GM18867 (cell line): ENCODE measurements at regions not wholly inside any gene's neighbourhood (a gene's known extent, or its start where the extent isn't known, plus 50 kb on each side); places are given as distances from the start of the nearest gene placed in this dataset.
"Not testable (repeated sequence)": the region's sequence is repeated elsewhere in the genome, so short reads cannot be mapped to it uniquely, and the experiment has no call there.

Source experiments
- ATAC-seq: cut with Tn5 transposase; IDR thresholded peaks from one replicate; pipeline ENCODE4 v1.9.1; 2021; ENCODE audit warnings: mild to moderate bottlenecking, moderate library complexity; ENCODE audit not compliant: unreplicated experiment

DNA sequence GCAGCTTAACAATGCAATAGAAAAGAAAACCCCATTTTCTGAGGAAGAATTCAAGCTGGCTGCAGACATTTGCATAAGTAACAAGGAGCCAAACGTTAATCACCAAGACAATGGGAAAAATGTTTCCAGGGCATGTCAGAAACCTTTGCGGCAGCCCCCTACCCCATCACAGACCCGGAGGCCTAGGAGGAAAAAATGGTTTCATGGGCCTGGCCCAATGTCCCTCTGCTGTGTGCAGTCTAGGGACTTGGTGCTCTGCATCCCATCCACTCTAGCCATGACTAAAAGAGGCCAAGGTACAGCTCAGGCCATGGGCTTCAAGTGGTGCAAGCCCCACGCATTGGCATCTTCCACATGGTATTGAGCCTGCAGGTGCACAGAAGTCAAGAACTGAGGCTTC is 147.0 kb upstream of the NR3C2 start:
- no peak for ATAC-seq

GRCh38 chr4:148575577-148575976 is 133.4 kb upstream of the NR3C2 start:
- no peak for ATAC-seq

GRCh38 chr4:148574911-148575310 is 132.7 kb upstream of the NR3C2 start:
- ATAC-seq, result no peak

DNA sequence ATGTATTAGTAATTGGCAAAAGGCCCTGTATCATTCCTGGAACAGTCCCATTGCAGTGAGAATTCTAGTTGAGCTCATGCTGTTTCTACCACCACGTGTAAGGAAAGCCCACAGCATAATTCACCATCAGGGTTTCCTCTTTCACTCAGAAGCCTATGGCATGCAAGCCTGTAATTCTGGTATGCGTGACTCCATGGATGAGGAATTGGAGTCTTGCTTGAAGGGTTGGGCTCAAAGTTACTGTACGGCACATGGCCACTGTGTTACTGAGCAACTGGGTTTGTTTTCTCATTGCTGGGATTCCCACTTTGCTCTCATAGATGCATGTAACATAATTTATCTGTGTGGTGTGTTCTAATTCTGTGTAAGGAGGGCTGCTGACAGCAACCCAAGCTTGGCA is 132.3 kb upstream of the NR3C2 start:
- ATAC-seq, result no peak

DNA sequence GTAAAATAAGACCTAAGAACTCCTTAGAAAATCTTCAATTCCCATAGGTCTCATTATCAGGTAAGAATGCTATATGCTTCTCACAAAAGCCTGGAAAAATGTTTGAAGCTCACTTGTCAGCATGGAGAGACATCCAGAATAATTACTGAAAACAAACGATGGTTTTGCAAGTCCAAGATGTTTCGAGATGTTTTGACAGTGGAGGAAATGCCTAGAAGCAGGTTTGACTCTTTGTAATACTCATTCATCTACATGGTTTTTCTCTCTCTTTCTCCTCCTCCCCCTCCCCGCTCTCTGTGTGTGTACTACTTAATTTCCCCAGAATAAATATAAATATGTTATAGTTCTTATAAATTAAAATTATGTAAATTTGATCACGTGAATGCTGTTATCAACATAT is 131.9 kb upstream of the NR3C2 start:
- no peak for ATAC-seq

- ATAC-seq, result no peak
These were observed 131.1 kb upstream of the NR3C2 start for GRCh38 chr4:148573296-148573695.

DNA sequence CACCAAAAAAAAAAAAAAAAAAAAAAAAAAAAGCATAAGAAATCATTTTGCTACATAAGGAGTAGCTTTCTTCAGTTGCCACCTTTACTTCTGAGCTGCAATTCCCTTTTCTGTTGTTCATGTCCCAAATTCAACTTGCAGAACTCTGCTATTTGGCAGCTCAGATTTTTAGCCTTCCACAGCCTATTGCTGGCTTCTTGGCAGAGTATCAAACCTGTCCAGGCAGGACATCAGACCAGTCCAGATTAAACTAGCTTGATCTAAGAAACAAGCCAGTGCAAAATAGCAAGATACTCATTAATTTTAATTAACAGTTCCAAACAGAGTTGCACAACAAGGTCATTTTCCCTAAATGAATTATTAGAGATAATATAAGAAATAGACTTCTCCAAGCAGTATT is 123.6 kb upstream of the NR3C2 start:
- ATAC-seq, result no peak

- no peak for ATAC-seq
These were observed 121.5 kb upstream of the NR3C2 start for GRCh38 chr4:148563684-148564083.

DNA sequence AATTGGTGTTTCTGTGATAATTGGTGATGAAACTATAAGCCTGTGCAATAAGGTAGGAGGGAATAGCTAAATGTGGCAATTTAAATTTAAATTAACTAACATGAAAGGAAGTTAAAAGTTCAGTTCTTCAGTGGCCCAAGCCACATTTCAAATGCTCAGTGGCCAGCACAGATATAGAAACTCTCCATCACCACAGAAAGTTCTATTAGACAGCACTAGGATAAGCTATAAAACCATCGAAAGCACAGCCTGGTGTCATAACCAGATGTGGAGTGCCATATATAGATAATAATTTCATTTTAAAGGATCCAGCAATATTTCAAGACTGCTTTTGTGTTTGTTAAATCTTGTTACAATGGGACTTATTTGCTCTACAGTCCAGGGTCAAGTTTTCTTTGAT is 119.3 kb upstream of the NR3C2 start:
- ATAC-seq, result no peak

DNA sequence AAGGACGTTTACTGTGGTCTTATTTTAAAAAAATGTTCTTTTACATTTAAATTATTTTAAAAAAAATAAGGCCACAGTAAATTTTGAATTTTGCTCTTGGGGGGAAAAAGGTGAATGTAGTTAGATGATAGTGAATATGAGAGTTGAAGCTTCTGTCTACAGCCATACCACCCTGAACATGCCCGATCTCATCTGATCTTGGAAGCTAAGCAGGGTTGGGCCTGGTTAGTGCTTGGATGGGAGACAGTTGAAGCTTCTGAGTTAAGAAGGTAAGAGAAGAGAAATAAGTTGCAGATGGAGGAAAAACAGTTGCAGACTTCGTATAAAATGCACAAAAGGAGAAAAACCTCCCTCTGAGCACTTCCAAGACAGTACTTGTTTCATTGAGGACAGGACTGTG is 115.6 kb upstream of the NR3C2 start:
- no peak for ATAC-seq

DNA sequence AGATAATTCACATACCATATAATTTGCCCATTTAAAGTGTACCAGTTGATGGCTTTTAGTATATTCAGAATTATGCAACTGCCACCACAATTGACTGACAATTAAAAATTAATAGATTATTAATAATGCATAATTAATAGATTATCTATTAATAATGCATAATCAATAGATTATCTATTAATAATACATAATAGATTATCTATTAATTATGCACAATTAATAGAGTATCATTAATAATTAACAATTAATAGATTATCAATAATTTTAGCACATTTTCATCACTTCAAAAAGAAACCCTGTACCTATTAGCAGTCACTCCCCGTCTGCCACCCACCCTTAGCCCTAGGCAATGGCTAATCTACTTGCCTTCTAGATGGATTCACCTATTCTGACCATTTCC is 108.6 kb upstream of the NR3C2 start:
- no peak for ATAC-seq

GRCh38 chr4:148542922-148543623 is 100.9 kb upstream of the NR3C2 start:
- ATAC-seq, result no peak

- no peak for ATAC-seq
These were observed 98.6 kb upstream of the NR3C2 start for GRCh38 chr4:148540622-148541326.

DNA sequence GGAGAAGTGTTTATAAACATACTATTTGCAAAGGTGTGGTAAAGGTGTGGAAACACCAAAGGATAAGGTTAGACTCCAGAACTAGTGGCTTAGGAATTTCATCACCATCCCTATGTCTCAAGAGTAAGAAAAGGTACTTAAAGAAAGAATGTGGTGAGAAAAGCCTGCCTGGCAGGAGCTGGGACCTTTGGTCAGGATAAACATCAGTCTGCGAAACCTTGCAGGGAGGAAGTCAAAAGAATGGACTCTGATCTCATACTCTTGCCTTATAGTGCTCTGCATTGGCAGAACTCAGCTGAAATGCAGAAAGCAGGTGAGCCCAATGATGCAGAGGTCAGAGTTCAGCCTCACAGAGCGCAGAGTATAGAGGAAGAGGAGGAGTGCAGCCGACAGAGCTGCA is 97.2 kb upstream of the NR3C2 start:
- ATAC-seq, result no peak

DNA sequence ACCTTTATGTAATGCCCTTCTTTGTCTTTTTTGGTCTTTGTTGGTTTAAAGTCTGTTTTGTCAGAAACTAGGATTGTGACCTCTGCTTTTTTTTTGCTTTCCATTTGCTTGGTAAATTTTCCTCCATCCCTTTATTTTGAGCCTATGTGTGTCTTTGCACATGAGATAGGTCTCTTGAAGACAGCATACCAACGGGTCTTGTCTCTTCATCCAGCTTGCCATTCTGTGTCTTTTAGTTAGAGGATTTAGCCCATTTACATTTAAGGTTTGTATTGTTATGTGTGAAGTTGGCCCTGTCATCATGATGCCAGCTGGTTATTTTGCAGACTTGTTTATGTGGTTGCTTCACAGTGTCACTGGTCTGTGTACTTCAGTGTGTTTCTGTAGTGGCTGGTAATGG is 91.6 kb upstream of the NR3C2 start:
- not testable (repeated sequence) for ATAC-seq

GRCh38 chr4:148530114-148530513 is 87.9 kb upstream of the NR3C2 start:
- ATAC-seq, result no peak

DNA sequence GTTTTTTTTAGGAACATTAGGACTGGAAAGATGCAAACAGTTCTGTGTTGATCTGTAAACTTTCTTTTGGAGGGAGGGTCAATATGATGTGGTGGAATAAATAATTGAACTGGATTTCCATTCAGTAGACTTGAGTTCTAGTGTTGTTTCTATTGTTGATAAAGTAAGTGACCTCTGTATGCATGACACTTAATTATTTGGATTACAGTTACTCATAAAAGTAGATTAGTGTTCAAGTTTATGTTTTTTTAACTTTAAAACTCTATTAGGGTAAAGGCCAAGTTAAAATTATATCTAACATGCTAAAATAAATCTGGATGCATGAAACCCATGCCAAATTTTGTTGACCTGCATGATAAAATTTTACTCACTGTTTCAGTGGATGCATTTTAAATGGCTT is 85.4 kb upstream of the NR3C2 start:
- no peak for ATAC-seq

- no peak for ATAC-seq
These were observed 80.8 kb upstream of the NR3C2 start for GRCh38 chr4:148522995-148523394.

DNA sequence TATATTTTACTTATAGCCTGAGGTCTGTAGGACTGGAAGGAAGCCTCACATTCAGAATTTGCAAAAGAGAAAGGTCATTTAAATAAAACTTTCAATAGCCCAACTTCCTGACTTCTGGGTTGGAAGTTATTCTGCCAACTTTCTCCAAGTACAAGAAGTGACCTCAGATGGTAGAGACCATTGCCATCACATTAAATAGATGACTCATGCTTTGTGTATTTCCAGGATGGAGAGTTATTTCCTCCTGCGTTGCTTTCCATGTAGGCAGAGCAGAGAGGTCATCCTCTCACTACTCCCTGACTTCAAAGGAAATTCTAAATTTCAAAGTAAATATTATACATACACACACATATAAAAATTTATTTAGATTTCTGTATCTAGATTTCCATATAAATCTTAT is 73.0 kb upstream of the NR3C2 start:
- no peak for ATAC-seq

DNA sequence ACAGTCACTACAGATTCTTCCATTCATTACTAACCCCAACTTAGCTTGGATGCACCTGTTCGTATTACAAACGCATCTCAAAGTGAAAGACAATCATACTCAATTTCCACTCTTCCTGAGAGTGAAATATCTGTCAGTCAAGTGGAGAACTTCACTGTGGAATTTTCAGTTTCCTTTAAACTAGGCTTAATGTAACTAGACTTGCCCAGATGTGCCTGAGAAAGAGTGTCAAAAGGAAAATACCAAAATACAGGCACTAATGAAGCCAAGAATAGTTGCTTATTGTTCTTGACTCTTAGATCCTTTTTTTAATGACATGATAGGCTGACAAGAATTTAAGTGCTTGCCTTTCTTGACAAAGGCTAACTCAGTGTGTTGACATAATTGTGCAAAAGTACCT is 72.4 kb upstream of the NR3C2 start:
- no peak for ATAC-seq

DNA sequence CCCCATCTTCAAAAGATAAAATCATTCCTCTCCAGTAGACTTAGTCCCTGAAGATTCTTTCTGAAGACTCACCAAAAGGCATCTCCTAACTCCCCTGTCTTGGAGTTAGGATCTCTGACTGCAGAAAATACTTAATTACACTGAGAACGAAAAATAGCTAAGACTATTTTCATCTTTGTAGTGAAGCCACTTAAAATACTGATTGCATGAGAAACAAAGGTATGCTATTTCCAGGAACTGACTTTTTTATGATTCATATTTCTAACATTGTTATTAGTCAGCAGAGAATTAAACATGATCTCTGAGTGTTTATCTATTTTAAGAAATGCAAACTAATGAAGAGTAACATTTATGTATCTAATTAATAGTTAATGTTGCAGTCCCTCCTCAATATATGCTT is 71.8 kb upstream of the NR3C2 start:
- ATAC-seq, result no peak

- no peak for ATAC-seq
These were observed 68.0 kb upstream of the NR3C2 start for GRCh38 chr4:148510211-148510610.

DNA sequence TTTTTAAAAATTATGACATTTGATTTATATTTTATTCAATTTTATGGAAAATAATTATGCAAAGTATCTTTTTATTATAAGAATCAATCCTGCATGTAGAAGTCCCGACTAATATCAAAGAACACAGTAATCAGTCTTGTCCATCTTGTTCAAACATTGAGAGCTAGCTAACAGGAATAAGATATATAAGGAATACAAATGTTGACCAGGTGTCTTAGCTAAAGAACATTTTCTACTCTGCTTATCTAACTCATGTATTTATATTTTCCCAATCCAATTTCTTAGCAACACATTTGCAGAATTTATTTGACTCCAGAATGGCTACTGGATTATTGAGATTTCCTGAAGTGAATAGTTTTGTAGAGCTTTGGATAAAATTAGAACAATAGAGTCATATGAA is 61.5 kb upstream of the NR3C2 start:
- ATAC-seq, result no peak
